GM10266 (cell line): ENCODE measurements at regions not wholly inside any gene's neighbourhood (a gene's known extent, or its start where the extent isn't known, plus 50 kb on each side); places are given as distances from the start of the nearest gene placed in this dataset.

Experiments used
- DNase-seq: peaks from one replicate; pipeline ENCODE4 v3.0.0; 2012; ENCODE audit errors: extremely low spot score
- CTCF ChIP-seq: IDR thresholded peaks from 2 replicates; pipeline ENCODE4 v1.5.1; 2012; ENCODE audit warnings: mild to moderate bottlenecking, low read depth; ENCODE audit not compliant: control insufficient read depth, insufficient read depth; ENCODE audit errors: missing control alignments

- no peak for TF ChIP-seq CTCF
- no peak for DNase-seq
Observed at GRCh38 chr11:116172156-116172555, 600.6 kb downstream of the BUD13 start.

DNA sequence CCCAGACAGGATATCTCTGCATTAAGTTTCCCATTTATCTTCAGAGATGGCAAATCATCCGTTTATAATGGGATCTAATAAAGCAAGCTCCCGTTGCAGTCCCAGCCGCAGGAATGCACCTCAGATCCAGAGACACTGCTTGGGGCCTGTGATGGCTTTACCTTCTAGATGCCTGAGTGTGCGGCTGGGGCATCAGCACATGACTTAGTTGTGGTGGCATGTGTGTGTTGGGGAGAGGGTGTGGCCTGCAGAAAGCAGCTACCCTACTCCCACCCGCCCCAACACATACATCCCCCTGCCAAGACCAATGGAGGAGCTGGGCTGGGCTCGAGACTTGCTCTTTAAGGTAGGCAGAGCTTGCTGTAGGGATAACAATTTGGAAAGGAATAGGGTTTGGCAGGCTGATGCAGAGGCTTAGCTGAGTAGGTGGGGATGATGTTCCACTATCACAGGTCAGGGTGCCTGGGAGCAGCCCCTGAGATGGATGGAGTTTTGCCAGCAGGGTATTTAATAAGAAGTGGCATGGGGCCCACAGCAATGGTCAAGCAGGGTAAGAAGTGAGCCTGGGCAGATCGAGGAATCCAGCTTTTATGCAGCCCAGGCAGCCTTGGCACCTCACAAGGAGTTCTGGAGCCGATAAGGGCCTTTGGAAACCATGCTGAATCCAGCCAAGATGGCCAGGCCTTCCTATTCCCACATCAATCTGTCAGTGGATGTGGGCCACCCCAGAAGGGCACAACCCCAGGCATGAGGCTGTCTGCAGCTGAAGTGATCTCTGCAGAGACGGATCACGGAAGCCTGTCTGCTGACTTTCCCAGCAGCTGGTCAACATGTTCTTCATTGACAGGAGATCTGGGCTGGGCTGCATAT lies 601.3 kb downstream of the BUD13 start:
- DNase-seq, result no peak
- no peak for TF ChIP-seq CTCF

DNA sequence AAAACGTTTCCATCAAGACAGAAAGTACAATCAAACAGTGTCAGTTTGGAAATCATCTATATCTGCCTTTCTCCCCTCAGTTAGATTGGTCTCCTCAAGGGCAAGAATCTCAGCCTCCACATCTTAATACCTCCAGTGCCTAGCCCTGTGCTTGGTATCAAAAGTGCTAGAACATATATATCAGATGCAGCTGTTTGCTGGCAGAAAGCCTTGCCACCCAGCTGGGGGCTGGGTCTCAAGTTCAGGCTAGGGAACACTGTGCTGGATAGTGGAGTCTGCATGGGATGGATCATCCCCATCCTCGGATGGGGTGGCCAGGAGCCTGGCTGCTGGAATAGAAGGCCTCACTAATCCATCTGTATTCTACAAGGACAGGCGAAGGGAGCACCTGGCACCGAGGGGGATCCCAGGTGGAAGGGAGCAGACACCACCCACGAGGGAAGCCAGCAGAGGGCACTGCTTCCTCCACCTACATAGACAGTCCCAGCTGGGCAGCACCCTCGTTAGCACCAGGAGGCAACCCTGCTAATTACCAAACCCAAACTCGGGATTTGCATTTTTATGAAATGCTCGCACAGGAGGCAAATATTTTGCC lies 602.2 kb downstream of the BUD13 start:
- no peak for DNase-seq

GRCh38 chr11:116169776-116170175 lies 603.0 kb downstream of the BUD13 start:
- no peak for DNase-seq
- TF ChIP-seq CTCF, result no peak

More for the DNA sequence above, 602.2 kb downstream of the BUD13 start:
- no peak for TF ChIP-seq CTCF

- TF ChIP-seq CTCF, result no peak
- no peak for DNase-seq
Observed at GRCh38 chr11:116168459-116168787, 604.4 kb downstream of the BUD13 start.

GRCh38 chr11:116167706-116168458 lies 604.9 kb downstream of the BUD13 start:
- TF ChIP-seq CTCF, result no peak
- no peak for DNase-seq
